ENCODE measurements at regions not wholly inside any gene's neighbourhood (a gene's known extent, or its start where the extent isn't known, plus 50 kb on each side); places are given as distances from the start of the nearest gene placed in this dataset.

DNA sequence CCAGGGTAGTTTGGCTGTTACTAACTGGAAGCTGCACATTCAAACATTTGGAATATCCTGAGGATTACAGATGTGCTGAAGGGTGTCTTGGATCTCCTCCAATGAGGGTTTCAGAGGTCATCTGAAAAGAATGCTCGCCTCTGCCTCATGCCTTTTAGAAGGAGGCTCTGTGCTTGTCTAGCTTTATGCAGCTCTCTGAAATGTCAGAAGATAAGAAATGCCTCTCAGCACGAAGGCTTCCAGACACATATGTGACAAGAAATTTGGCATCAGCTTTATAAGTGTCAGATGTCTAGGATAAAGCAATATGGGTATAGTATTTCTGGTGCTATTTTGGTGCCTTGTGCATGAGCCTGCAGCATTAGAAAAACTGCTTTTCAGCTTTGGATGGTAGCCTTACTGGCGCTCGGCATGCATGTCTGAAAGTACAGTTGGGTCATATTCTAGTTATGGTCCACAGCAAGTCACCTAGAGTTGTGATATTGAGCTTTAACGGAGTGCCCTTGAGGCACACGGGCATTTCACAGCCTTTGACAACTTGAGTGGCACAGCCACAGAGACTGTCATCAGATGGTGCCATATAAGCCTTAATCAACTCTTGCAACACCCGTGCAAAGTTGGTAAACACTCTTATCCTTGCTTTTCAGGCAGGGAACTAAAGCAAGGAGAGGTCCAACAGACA is 70.8 kb upstream of the PGRMC2 start:
- TF ChIP-seq, protein P1, sequence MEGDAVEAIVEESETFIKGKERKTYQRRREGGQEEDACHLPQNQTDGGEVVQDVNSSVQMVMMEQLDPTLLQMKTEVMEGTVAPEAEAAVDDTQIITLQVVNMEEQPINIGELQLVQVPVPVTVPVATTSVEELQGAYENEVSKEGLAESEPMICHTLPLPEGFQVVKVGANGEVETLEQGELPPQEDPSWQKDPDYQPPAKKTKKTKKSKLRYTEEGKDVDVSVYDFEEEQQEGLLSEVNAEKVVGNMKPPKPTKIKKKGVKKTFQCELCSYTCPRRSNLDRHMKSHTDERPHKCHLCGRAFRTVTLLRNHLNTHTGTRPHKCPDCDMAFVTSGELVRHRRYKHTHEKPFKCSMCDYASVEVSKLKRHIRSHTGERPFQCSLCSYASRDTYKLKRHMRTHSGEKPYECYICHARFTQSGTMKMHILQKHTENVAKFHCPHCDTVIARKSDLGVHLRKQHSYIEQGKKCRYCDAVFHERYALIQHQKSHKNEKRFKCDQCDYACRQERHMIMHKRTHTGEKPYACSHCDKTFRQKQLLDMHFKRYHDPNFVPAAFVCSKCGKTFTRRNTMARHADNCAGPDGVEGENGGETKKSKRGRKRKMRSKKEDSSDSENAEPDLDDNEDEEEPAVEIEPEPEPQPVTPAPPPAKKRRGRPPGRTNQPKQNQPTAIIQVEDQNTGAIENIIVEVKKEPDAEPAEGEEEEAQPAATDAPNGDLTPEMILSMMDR (IDR thresholded peaks at IDR 0.05) = no peak
- peak overlapping the region; percentile 60 for H3K27ac Mint-ChIP-seq
- H3K4me3 Mint-ChIP-seq = peak overlapping the region; percentile 26
- peaks cover 2% of the 10 kb centered on the region; the same call in 1 of the 2 replicates for H3K27me3 Mint-ChIP-seq (ENCODE audit: insufficient read depth)
- peak; percentile 71 for DNase-seq
- H3K9me3 Mint-ChIP-seq = no peaks in the 10 kb centered on the region
- 0 out of 2 replicates have a peak, but pooled peaks cover 5% of the 10 kb centered on the region for H3K36me3 Mint-ChIP-seq (ENCODE audit: low read depth)
- H3K4me1 Mint-ChIP-seq (ENCODE audit: low read depth) = peaks cover 58% of the 10 kb centered on the region

DNA sequence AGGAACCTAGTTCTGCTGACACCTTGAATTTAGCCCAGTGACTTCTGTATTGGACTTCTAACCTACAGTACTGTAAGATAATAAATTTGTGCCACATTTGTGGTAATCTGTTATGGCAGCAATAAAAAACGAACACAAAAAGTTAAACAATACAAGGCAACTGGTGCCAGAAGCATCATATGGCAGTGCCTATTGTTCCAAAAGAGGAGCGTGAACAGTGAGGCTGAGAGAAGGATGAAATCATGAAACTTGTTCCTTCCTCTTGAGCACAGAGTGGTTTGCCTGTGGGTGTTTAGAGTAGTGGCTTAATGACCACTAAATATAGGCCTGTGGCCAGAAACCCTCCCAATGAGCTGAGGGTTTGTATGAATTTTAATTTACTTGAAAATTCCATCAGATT is 69.7 kb upstream of the PGRMC2 start:
- TF ChIP-seq, protein P1 (IDR thresholded peaks at IDR 0.05) = no peak
- DNase-seq = no peak
- Mint-ChIP-seq H3K27ac (peak overlapping the region; percentile 22; the same call in 1 of the 2 replicates), H3K9me3 (no peaks in the 10 kb centered on the region), H3K36me3 (ENCODE audit: low read depth) (0 out of 2 replicates have a peak, but pooled peaks cover 5% of the 10 kb centered on the region), H3K27me3 (ENCODE audit: insufficient read depth) (peaks cover 2% of the 10 kb centered on the region; the same call in 1 of the 2 replicates), H3K4me3 (no peak overlapping the region), H3K4me1 (ENCODE audit: low read depth) (peaks cover 66% of the 10 kb centered on the region)

DNA sequence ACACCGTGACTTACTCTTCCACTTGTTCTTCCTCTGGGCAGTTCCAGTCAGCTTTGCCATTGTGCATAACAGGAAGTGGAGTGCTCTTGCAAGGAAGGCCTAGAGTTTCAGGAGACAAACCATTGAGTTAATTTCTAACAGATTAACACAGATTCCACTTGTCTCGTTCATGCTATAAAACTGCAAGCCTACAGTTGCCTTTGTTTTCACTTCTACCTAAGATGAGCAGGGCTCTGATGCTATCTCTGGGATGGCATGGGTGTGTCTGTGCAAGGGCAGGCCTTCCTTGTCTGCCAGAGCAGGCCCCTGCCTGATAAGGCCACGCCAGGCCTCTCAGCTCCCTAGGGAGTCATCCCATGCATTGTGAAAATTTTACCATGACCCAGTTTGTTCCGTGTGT is 67.7 kb upstream of the PGRMC2 start:
- TF ChIP-seq, protein P1 (IDR thresholded peaks at IDR 0.05) = no peak
- no peaks in the 10 kb centered on the region for H3K9me3 Mint-ChIP-seq
- DNase-seq = no peak
- H3K27me3 Mint-ChIP-seq (ENCODE audit: insufficient read depth) = peaks cover 2% of the 10 kb centered on the region; the same call in 1 of the 2 replicates
- peaks cover 78% of the 10 kb centered on the region for H3K4me1 Mint-ChIP-seq (ENCODE audit: low read depth)
- peak overlapping the region; percentile 88 for H3K27ac Mint-ChIP-seq
- no peak overlapping the region for H3K4me3 Mint-ChIP-seq
- H3K36me3 Mint-ChIP-seq (ENCODE audit: low read depth) = peaks cover 12% of the 10 kb centered on the region; the same call in 1 of the 2 replicates

DNA sequence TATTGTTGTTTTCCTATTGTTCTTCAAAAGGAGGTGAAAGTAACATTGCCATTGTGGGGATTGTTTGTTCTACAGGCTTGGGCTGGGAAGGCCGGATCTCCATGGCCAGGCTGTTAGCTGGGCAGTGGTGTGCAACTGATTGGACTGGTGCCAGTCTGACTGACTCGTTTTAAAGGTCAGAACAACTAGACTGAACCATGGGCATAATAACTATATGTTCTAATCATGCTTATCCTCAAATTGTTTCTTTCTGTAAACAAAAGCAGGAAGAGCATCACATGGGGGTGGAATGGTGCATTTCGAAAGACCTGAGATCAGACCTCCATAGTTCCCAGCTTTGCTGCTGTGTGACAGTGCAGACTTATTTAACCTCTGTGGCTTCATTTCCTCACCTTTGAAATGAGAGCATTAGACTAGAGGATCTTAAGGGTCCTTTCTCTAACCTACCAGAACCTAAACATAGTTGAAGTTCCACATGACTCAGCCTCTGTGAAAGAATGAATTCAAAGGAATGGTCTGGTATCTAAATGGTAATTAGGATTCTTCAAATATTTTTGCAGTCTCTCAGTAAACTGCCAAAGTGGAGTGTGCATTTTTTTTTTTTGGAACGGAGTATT is 66.7 kb upstream of the PGRMC2 start:
- Mint-ChIP-seq H3K9me3 (no peaks in the 10 kb centered on the region), H3K36me3 (ENCODE audit: low read depth) (peaks cover 17% of the 10 kb centered on the region), H3K27me3 (ENCODE audit: insufficient read depth) (peaks cover 2% of the 10 kb centered on the region; the same call in 1 of the 2 replicates), H3K4me1 (ENCODE audit: low read depth) (peaks cover 84% of the 10 kb centered on the region), H3K27ac (peak overlapping the region; percentile 88), H3K4me3 (peak overlapping the region; percentile 56)
- DNase-seq = peak; percentile 90
- TF ChIP-seq, protein P1 (IDR thresholded peaks at IDR 0.05) = no peak

DNA sequence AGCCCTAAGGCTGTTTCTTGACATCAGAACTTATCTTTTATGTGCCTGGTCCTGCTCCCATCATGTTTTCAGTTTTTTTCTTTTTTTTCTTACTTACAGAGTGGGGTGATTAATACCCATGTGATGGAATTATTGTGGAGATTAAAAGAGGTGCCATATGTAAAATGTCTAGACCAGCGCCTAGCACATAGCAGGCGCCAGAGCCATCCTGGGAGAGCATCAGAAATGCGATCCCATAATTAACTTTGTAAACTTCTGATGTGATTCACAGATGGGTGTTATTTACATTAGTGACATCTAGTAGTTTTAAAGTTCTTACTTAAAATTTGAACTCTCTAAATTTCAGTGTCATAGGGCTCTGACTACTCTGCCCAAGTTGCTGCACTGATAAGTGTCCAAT is 66.2 kb upstream of the PGRMC2 start:
- H3K4me1 Mint-ChIP-seq (ENCODE audit: low read depth) = peaks cover 84% of the 10 kb centered on the region
- H3K27me3 Mint-ChIP-seq (ENCODE audit: insufficient read depth) = peaks cover 2% of the 10 kb centered on the region; the same call in 1 of the 2 replicates
- DNase-seq = peak; percentile 44
- no peaks in the 10 kb centered on the region for H3K9me3 Mint-ChIP-seq
- peaks cover 17% of the 10 kb centered on the region for H3K36me3 Mint-ChIP-seq (ENCODE audit: low read depth)
- peak overlapping the region; percentile 56 for H3K4me3 Mint-ChIP-seq
- H3K27ac Mint-ChIP-seq = peak overlapping the region; percentile 88
- TF ChIP-seq, protein P1 (IDR thresholded peaks at IDR 0.05) = no peak

Measured in HFFc6 (cell line).